Peyer's patch (tissue), 4 donors: ENCODE measurements at regions not wholly inside any gene's neighbourhood (a gene's known extent, or its start where the extent isn't known, plus 50 kb on each side); places are given as distances from the start of the nearest gene placed in this dataset.

ENCODE experiments used
- DNase-seq, 3 donors: peaks; one replicate each; pipeline ENCODE4 v3.0.0-alpha.2; 2017 to 2019
- H3K27ac ChIP-seq, 4 donors: fragments of 200-600 bp; sonication (generic); one replicate each; pipeline ENCODE4 v1.5.1; 2016 to 2019
- H3K27me3 ChIP-seq, 2 donors: fragments of 200-600 bp; sonication (generic); one replicate each; pipeline ENCODE4 v1.5.1; 2019
- H3K36me3 ChIP-seq, 3 donors: fragments of 200-600 bp; sonication (generic); one replicate each; pipeline ENCODE4 v1.5.1; 2016 to 2019
- H3K4me1 ChIP-seq, 4 donors: fragments of 200-600 bp; sonication (generic); one replicate each; pipeline ENCODE4 v1.5.1; 2016 to 2019
- H3K4me3 ChIP-seq, 4 donors: fragments of 200-600 bp; sonication (generic); 1 replicate in 3 of 4; 2 replicates in 1 of 4; pipeline ENCODE4 v1.5.1; 2016 to 2019; ENCODE audit warnings: mild to moderate bottlenecking in 1 of 4
- H3K9me3 ChIP-seq, 4 donors: fragments of 200-600 bp; sonication (generic); one replicate each; pipeline ENCODE4 v1.5.1; 2016 to 2019; ENCODE audit warnings: mild to moderate bottlenecking in 1 of 4
- POLR2A ChIP-seq, 2 donors: fragments of 450-650 bp; IDR thresholded peaks; one replicate each; pipeline ENCODE4 v1.5.1; 2017; ENCODE audit warnings: antibody characterized with exemption in 2 of 2, mild to moderate bottlenecking in 2 of 2, moderate library complexity in 2 of 2
- TF ChIP-seq, protein P1 (sequence below), 6 experiments: fragments of 450-650 bp in 4 of 6; fragments of 200-600 bp in 2 of 6; sonication (generic) in 1 of 6; IDR thresholded peaks; one replicate each; pipeline ENCODE4 v1.5.1; 2017 to 2019; ENCODE audit warnings: antibody characterized with exemption in 6 of 6, mild to moderate bottlenecking in 3 of 6, moderate library complexity in 1 of 6

DNA sequence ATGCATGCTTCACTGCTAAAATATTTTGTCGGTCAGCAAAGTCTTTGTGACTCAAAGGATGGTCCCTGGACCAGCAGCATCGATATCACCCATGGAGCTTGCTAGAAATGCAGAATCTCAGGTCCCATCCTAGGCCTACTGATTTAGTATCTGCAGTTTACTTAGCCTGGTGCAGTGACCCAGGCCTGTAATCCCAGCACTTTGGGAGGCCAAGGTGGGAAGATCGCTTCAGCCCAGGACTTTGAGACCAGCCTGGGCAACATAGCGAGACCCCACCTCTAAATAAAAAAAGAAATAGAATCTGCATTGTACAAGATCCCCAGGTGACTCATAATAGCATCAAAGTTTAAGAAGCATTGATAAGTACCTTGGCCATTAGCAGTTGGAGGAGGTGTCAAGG lies 248.7 kb downstream of the CD83 start:
- Histone ChIP-seq H3K27ac (no peak overlapping the region), H3K9me3 (no peaks in the 10 kb centered on the region), H3K4me1 (no peaks in the 10 kb centered on the region), H3K36me3 (no peaks in the 10 kb centered on the region), H3K4me3 (no peak overlapping the region), H3K27me3 (no peaks in the 10 kb centered on the region)
- TF ChIP-seq, protein P1, sequence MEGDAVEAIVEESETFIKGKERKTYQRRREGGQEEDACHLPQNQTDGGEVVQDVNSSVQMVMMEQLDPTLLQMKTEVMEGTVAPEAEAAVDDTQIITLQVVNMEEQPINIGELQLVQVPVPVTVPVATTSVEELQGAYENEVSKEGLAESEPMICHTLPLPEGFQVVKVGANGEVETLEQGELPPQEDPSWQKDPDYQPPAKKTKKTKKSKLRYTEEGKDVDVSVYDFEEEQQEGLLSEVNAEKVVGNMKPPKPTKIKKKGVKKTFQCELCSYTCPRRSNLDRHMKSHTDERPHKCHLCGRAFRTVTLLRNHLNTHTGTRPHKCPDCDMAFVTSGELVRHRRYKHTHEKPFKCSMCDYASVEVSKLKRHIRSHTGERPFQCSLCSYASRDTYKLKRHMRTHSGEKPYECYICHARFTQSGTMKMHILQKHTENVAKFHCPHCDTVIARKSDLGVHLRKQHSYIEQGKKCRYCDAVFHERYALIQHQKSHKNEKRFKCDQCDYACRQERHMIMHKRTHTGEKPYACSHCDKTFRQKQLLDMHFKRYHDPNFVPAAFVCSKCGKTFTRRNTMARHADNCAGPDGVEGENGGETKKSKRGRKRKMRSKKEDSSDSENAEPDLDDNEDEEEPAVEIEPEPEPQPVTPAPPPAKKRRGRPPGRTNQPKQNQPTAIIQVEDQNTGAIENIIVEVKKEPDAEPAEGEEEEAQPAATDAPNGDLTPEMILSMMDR (IDR thresholded peaks at IDR 0.05): no peak
- no peak for TF ChIP-seq POLR2A (IDR thresholded peaks at IDR 0.05)
- no peak for DNase-seq

DNA sequence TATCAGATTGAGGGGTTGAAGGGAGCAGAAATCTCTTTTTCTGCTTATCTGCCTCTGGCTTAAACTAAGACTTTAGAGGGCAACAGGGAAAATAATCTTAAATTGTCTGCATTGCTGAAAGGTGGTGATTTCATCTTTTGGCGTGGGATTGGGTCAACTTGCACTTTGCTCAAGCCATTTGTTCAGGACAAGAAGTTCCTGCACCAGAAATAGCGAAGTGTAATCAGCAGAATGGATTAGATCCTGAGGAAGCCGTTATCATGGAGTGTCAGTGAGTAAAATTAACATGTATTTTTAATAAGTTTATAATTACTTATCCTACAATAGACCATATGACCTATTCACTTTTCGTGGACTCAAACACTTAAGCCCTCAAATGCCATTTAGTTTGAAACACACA lies 249.3 kb downstream of the CD83 start:
- no peak overlapping the region for H3K4me3 ChIP-seq
- no peaks in the 10 kb centered on the region for H3K27me3 ChIP-seq
- DNase-seq: peak in 1 of 3 donors; percentile 53
- H3K27ac ChIP-seq: no peak overlapping the region
- H3K9me3 ChIP-seq: no peaks in the 10 kb centered on the region
- H3K36me3 ChIP-seq: no peaks in the 10 kb centered on the region
- TF ChIP-seq, protein P1 (IDR thresholded peaks at IDR 0.05): no peak
- H3K4me1 ChIP-seq: no peaks in the 10 kb centered on the region

DNA sequence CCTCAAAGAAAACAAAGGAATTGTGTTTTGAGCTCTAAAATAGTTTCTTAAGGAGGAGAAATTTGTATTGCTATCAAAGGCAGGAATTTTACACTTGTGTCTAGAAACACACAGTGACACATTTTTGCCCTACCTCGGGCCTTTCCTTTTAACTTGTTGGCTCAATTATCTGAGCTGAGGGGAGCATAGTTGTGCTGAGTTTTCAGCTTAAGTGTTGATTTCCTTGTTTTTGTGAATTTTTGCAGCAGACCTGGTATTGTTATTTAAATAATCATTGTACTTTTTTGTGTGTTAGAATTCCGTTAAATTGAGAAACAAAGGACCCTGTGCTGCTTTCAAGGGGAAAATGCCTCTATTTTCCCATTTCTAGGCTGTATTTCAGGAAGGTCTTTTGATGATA lies 249.7 kb downstream of the CD83 start:
- DNase-seq: no peak
- Histone ChIP-seq H3K4me3 (no peak overlapping the region), H3K27me3 (no peaks in the 10 kb centered on the region), H3K36me3 (no peaks in the 10 kb centered on the region), H3K9me3 (no peaks in the 10 kb centered on the region), H3K4me1 (no peaks in the 10 kb centered on the region), H3K27ac (no peak overlapping the region)
- TF ChIP-seq POLR2A (IDR thresholded peaks at IDR 0.05): no peak
- TF ChIP-seq, protein P1 (IDR thresholded peaks at IDR 0.05): no peak

DNA sequence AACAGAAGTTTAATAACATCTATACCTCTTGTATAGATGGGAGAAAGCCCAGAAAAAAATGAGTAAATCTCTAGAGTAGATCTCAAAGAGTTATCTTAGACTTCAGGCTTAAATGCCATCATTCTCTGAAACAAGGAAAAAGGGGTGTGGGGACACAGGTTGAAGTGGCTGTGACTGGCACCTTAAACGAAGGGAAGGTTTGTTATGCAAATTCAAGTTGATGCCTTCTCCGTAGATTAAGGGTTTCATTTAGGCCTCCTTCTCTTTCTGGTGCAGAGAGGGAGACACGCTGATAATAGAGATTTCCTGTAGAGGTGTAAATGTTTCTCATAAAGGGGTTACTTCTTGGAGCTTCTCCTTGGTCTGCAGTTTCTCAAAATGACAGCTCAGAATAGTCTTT lies 252.1 kb downstream of the CD83 start:
- H3K27ac ChIP-seq: no peak overlapping the region
- DNase-seq: no peak
- TF ChIP-seq, protein P1 (IDR thresholded peaks at IDR 0.05): no peak
- TF ChIP-seq POLR2A (IDR thresholded peaks at IDR 0.05): no peak
- peaks cover 0 to 4% (median 0%) of the 10 kb centered on the region in 4 donors for H3K4me1 ChIP-seq
- H3K27me3 ChIP-seq: no peaks in the 10 kb centered on the region
- no peak overlapping the region for H3K4me3 ChIP-seq
- H3K9me3 ChIP-seq: no peaks in the 10 kb centered on the region
- no peaks in the 10 kb centered on the region for H3K36me3 ChIP-seq

DNA sequence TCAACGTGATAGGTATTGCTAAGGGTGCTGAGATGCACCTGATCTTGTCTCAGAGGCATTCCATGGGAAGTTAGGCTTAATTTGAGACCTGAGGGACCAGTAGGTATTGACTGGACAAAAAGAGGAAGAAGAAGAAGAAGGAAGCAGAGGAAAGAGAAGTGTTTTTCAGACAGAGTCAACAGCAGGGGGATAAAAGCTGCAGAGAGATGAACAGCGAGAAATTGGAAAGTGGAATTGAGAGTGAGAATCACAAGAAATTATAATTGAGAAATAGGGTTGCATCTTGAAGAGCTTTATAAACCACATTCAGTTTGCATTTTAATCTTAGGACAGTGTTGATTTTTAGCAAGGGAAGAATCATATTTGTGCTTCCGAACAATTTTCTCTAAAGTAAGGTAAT lies 254.0 kb downstream of the CD83 start:
- peaks cover 0 to 4% (median 0%) of the 10 kb centered on the region in 4 donors for H3K4me1 ChIP-seq
- H3K36me3 ChIP-seq: no peaks in the 10 kb centered on the region
- no peak overlapping the region for H3K4me3 ChIP-seq
- no peaks in the 10 kb centered on the region for H3K9me3 ChIP-seq
- H3K27me3 ChIP-seq: no peaks in the 10 kb centered on the region
- H3K27ac ChIP-seq: no peak overlapping the region
- DNase-seq: no peak
- TF ChIP-seq, protein P1 (IDR thresholded peaks at IDR 0.05): no peak
- TF ChIP-seq POLR2A (IDR thresholded peaks at IDR 0.05): no peak
